Panc1 (cell line): ENCODE measurements at regions not wholly inside any gene's neighbourhood (a gene's known extent, or its start where the extent isn't known, plus 50 kb on each side); places are given as distances from the start of the nearest gene placed in this dataset.

Experiments
- ATAC-seq: fragments of 200-7000 bp; cut with Tn5 transposase; 2 replicates; pipeline ENCODE4 v1.9.1; 2020; ENCODE audit warnings: mild to moderate bottlenecking, moderate library complexity
- BruUV-seq: library from RNA; stranded (reverse); fragments of 400-500 nt; replicated peaks from 2 replicates; lab custom pipeline; 2021; lab: Mats Ljungman, UMichigan
- CTCF ChIA-PET: fragments of 300-600 bp; sonication (Branson Sonifier 250); formaldehyde crosslinking; loops from one replicate; lab custom pipeline; 2022; ENCODE audit warnings: antibody characterized with exemption; lab: Charles Lee
- POLR2A ChIA-PET: fragments of 300-600 bp; sonication (Branson Sonifier 250); formaldehyde crosslinking; loops from one replicate; lab custom pipeline; 2022; ENCODE audit warnings: antibody characterized with exemption; lab: Charles Lee
- DNase-seq: peaks from one replicate; pipeline ENCODE4 v3.0.0-alpha.2; 2010; ENCODE audit warnings: low read depth, low spot score
- H3K27ac ChIP-seq: 2 replicates; pipeline ENCODE4 v1.5.1; 2011; ENCODE audit warnings: mild to moderate bottlenecking, low read length, inconsistent platforms
- H3K27me3 ChIP-seq: fragments of 200-500 bp; sonication (Bioruptor generic); 2 replicates; pipeline ENCODE4 v1.6.0; 2014; ENCODE audit warnings: low read length, inconsistent platforms; ENCODE audit not compliant: control insufficient read depth, insufficient read depth
- H3K36me3 ChIP-seq: fragments of 200-500 bp; sonication (Bioruptor generic); 2 replicates; pipeline ENCODE4 v1.5.1; 2014; ENCODE audit warnings: inconsistent platforms, mild to moderate bottlenecking, low read length, moderate library complexity; ENCODE audit not compliant: control insufficient read depth, insufficient read depth
- H3K4me1 ChIP-seq: 2 replicates; pipeline ENCODE4 v1.5.1; 2011; ENCODE audit warnings: inconsistent platforms, mild to moderate bottlenecking, low read length, moderate library complexity; ENCODE audit not compliant: control insufficient read depth, insufficient read depth
- H3K4me3 ChIP-seq, 2 experiments: 2 replicates each; pipeline ENCODE4 v1.5.1; 2011 to 2012; ENCODE audit warnings: low read depth in 2 of 2, low read length in 2 of 2, mild to moderate bottlenecking in 2 of 2, inconsistent platforms in 1 of 2, moderate library complexity in 1 of 2
- H3K9me3 ChIP-seq: fragments of 200-500 bp; sonication (Bioruptor generic); 2 replicates; pipeline ENCODE4 v1.5.1; 2014; ENCODE audit warnings: low read depth, mild to moderate bottlenecking, inconsistent platforms, low read length, moderate library complexity; ENCODE audit not compliant: control insufficient read depth, insufficient read depth
- POLR2AphosphoS5 ChIP-seq: IDR thresholded peaks from 2 replicates; pipeline ENCODE4 v1.6.1; 2012; ENCODE audit warnings: mild to moderate bottlenecking, low read depth, low read length, moderate library complexity
- SIN3A ChIP-seq: IDR thresholded peaks from 2 replicates; pipeline ENCODE4 v1.6.1; 2012; ENCODE audit warnings: low read depth, mild to moderate bottlenecking, low read length, moderate library complexity, borderline replicate concordance; ENCODE audit not compliant: insufficient read depth
- TCF7L2 ChIP-seq: IDR thresholded peaks from 2 replicates; pipeline ENCODE4 v1.6.1; 2011; ENCODE audit warnings: mild to moderate bottlenecking, low read depth, low read length, inconsistent platforms
- in situ Hi-C: cut with HindIII; loops from 2 replicates; pipeline ENCODE4 v1.10.0; 2016; ENCODE audit warnings: low sequenced_read_pairs, low pct_unique_long_range_greater_than_20kb
- intact Hi-C: fragments of 100-400 bp; cut with micrococcal nuclease; formaldehyde crosslinking; loops from one replicate; pipeline ENCODE4 v1.10.0; 2022; ENCODE audit not compliant: unreplicated experiment
- TF ChIP-seq, protein P1 (sequence below), 2 experiments: IDR thresholded peaks; 2 replicates each; pipeline ENCODE4 v1.6.1; 2011 to 2012; ENCODE audit warnings: low read depth in 2 of 2, control low read depth in 1 of 2, low read length in 1 of 2, mild to moderate bottlenecking in 1 of 2, moderate library complexity in 1 of 2; ENCODE audit not compliant: insufficient read depth in 1 of 2
- TF ChIP-seq, protein P2 (sequence below): fragments of 450-650 bp; IDR thresholded peaks from 2 replicates; pipeline ENCODE4 v1.5.1; 2017; ENCODE audit warnings: mild to moderate bottlenecking

GRCh38 chr7:421136-421991 lies 98.3 kb downstream of the PDGFA start:
- in situ Hi-C loops (no loop called here), intact Hi-C loops (no loop called here)
- TF ChIP-seq POLR2AphosphoS5 (no peak), TCF7L2 (no peak), SIN3A (no peak)
- TF ChIP-seq, protein P1, sequence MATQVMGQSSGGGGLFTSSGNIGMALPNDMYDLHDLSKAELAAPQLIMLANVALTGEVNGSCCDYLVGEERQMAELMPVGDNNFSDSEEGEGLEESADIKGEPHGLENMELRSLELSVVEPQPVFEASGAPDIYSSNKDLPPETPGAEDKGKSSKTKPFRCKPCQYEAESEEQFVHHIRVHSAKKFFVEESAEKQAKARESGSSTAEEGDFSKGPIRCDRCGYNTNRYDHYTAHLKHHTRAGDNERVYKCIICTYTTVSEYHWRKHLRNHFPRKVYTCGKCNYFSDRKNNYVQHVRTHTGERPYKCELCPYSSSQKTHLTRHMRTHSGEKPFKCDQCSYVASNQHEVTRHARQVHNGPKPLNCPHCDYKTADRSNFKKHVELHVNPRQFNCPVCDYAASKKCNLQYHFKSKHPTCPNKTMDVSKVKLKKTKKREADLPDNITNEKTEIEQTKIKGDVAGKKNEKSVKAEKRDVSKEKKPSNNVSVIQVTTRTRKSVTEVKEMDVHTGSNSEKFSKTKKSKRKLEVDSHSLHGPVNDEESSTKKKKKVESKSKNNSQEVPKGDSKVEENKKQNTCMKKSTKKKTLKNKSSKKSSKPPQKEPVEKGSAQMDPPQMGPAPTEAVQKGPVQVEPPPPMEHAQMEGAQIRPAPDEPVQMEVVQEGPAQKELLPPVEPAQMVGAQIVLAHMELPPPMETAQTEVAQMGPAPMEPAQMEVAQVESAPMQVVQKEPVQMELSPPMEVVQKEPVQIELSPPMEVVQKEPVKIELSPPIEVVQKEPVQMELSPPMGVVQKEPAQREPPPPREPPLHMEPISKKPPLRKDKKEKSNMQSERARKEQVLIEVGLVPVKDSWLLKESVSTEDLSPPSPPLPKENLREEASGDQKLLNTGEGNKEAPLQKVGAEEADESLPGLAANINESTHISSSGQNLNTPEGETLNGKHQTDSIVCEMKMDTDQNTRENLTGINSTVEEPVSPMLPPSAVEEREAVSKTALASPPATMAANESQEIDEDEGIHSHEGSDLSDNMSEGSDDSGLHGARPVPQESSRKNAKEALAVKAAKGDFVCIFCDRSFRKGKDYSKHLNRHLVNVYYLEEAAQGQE (IDR thresholded peaks at IDR 0.05; ENCODE audit: insufficient read depth in 1 of 2, low read depth in 2 of 2, low read length in 1 of 2) = no peak
- TF ChIP-seq, protein P2, sequence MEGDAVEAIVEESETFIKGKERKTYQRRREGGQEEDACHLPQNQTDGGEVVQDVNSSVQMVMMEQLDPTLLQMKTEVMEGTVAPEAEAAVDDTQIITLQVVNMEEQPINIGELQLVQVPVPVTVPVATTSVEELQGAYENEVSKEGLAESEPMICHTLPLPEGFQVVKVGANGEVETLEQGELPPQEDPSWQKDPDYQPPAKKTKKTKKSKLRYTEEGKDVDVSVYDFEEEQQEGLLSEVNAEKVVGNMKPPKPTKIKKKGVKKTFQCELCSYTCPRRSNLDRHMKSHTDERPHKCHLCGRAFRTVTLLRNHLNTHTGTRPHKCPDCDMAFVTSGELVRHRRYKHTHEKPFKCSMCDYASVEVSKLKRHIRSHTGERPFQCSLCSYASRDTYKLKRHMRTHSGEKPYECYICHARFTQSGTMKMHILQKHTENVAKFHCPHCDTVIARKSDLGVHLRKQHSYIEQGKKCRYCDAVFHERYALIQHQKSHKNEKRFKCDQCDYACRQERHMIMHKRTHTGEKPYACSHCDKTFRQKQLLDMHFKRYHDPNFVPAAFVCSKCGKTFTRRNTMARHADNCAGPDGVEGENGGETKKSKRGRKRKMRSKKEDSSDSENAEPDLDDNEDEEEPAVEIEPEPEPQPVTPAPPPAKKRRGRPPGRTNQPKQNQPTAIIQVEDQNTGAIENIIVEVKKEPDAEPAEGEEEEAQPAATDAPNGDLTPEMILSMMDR = no peak
- Histone ChIP-seq H3K4me1 (no peaks in the 10 kb centered on the region), H3K9me3 (peaks cover 6% of the 10 kb centered on the region; the same call in 1 of the 2 replicates), H3K4me3 (no peak overlapping the region), H3K27me3 (no peaks in the 10 kb centered on the region; the same call in 1 of the 2 replicates), H3K36me3 (no peaks in the 10 kb centered on the region), H3K27ac (no peak overlapping the region)
- BruUV-seq = no TSS peak
- DNase-seq (no peak), ATAC-seq (no peak)
- ChIA-PET CTCF (no interaction called here), POLR2A (interaction anchor here (0.7 kb wide), 1 partner anchor 74 kb away, joined by 10 read pairs; no protein-coding TSS in a partner anchor)

- TF ChIP-seq, protein P1 (IDR thresholded peaks at IDR 0.05; ENCODE audit: insufficient read depth in 1 of 2, low read depth in 2 of 2, low read length in 1 of 2) = no peak
- TF ChIP-seq TCF7L2 = no peak
- TF ChIP-seq, protein P2 = no peak
- no peak for TF ChIP-seq POLR2AphosphoS5
- no peak for TF ChIP-seq SIN3A
- in situ Hi-C loops = no loop called here
- Histone ChIP-seq H3K27ac (no peak overlapping the region), H3K4me3 (no peak overlapping the region), H3K9me3 (peaks cover 6% of the 10 kb centered on the region; the same call in 1 of the 2 replicates), H3K27me3 (no peaks in the 10 kb centered on the region; the same call in 1 of the 2 replicates), H3K4me1 (no peaks in the 10 kb centered on the region), H3K36me3 (no peaks in the 10 kb centered on the region)
- ChIA-PET POLR2A (interaction anchor here (0.6 to 0.7 kb wide), 3 partner anchors 59 to 284 kb away, joined by 3 to 10 read pairs (median 9); no protein-coding TSS in a partner anchor), CTCF (no interaction called here)
- intact Hi-C loops = no loop called here
- ATAC-seq = no peak
- no TSS peak for BruUV-seq
- DNase-seq = no peak
Measured at GRCh38 chr7:422191-422885, 97.3 kb downstream of the PDGFA start.
